Right atrium auricular region (tissue), 2 donors: ENCODE measurements at regions not wholly inside any gene's neighbourhood (a gene's known extent, or its start where the extent isn't known, plus 50 kb on each side); places are given as distances from the start of the nearest gene placed in this dataset.

Source experiments
- DNase-seq: peaks from one replicate; pipeline ENCODE4 v3.0.0-alpha.2; 2019; ENCODE audit warnings: low spot score
- H3K27ac ChIP-seq, 2 donors: fragments of 200-600 bp; sonication (generic); 1 replicate in 1 of 2; 2 replicates in 1 of 2; pipeline ENCODE4 v1.5.1; 2016 to 2019
- H3K27me3 ChIP-seq, 2 donors: fragments of 200-600 bp; sonication (generic); one replicate each; pipeline versions ENCODE4 v1.5.1 to v1.6.0; 2017 to 2019
- H3K36me3 ChIP-seq: fragments of 200-600 bp; sonication (generic); one replicate; pipeline ENCODE4 v1.5.1; 2016
- H3K4me1 ChIP-seq, 2 donors: fragments of 200-600 bp; sonication (generic); one replicate each; pipeline versions ENCODE4 v1.5.1 to v1.6.0; 2017 to 2019
- H3K4me3 ChIP-seq, 2 donors: fragments of 200-600 bp; sonication (generic); 1 replicate in 1 of 2; 2 replicates in 1 of 2; pipeline ENCODE4 v1.5.1; 2017 to 2019; ENCODE audit warnings: mild to moderate bottlenecking in 1 of 2, moderate library complexity in 1 of 2
- H3K9me3 ChIP-seq, 2 donors: fragments of 200-600 bp; sonication (generic); one replicate each; pipeline ENCODE4 v1.5.1; 2019
- CTCF ChIP-seq, 2 donors: fragments of 200-600 bp; sonication (generic); IDR thresholded peaks; one replicate each; pipeline ENCODE4 v1.5.1; 2019; ENCODE audit warnings: antibody characterized with exemption in 2 of 2

- H3K4me3 ChIP-seq, result no peak overlapping the region
- H3K27ac ChIP-seq, result no peak overlapping the region
- no peaks in the 10 kb centered on the region for H3K4me1 ChIP-seq
- H3K9me3 ChIP-seq, result no peaks in the 10 kb centered on the region
- no peak for TF ChIP-seq CTCF (IDR thresholded peaks at IDR 0.05)
- H3K36me3 ChIP-seq, result no peaks in the 10 kb centered on the region
- DNase-seq, result no peak
- H3K27me3 ChIP-seq, result no peaks in the 10 kb centered on the region
These were observed 291.1 kb upstream of the TBX3 start for GRCh38 chr12:114974826-114975639.

- H3K4me3 ChIP-seq, result no peak overlapping the region
- no peak for DNase-seq
- no peaks in the 10 kb centered on the region for H3K9me3 ChIP-seq
- TF ChIP-seq CTCF (IDR thresholded peaks at IDR 0.05), result no peak
- no peaks in the 10 kb centered on the region for H3K4me1 ChIP-seq
- H3K27ac ChIP-seq, result no peak overlapping the region
- H3K27me3 ChIP-seq, result no peaks in the 10 kb centered on the region
- no peaks in the 10 kb centered on the region for H3K36me3 ChIP-seq
These were observed 290.4 kb upstream of the TBX3 start for GRCh38 chr12:114974333-114974732.

- TF ChIP-seq CTCF (IDR thresholded peaks at IDR 0.05), result no peak
- Histone ChIP-seq H3K36me3 (no peaks in the 10 kb centered on the region), H3K4me3 (no peak overlapping the region), H3K27ac (no peak overlapping the region), H3K9me3 (no peaks in the 10 kb centered on the region), H3K27me3 (no peaks in the 10 kb centered on the region), H3K4me1 (no peaks in the 10 kb centered on the region)
- DNase-seq, result no peak
These were observed 284.8 kb upstream of the TBX3 start for GRCh38 chr12:114968727-114969126.

GRCh38 chr12:114967151-114967550 is 283.2 kb upstream of the TBX3 start:
- DNase-seq, result no peak
- no peak for TF ChIP-seq CTCF (IDR thresholded peaks at IDR 0.05)

GRCh38 chr12:114964841-114965240 is 280.9 kb upstream of the TBX3 start:
- Histone ChIP-seq H3K27ac (no peak overlapping the region), H3K36me3 (no peaks in the 10 kb centered on the region), H3K4me1 (no peaks in the 10 kb centered on the region), H3K4me3 (no peak overlapping the region), H3K9me3 (no peaks in the 10 kb centered on the region), H3K27me3 (no peaks in the 10 kb centered on the region)
- no peak for TF ChIP-seq CTCF (IDR thresholded peaks at IDR 0.05)
- no peak for DNase-seq

More at GRCh38 chr12:114967151-114967550, 283.2 kb upstream of the TBX3 start:
- Histone ChIP-seq H3K27me3 (no peaks in the 10 kb centered on the region), H3K27ac (no peak overlapping the region), H3K4me3 (no peak overlapping the region), H3K9me3 (no peaks in the 10 kb centered on the region), H3K36me3 (no peaks in the 10 kb centered on the region), H3K4me1 (no peaks in the 10 kb centered on the region)

GRCh38 chr12:114963846-114964245 is 279.9 kb upstream of the TBX3 start:
- Histone ChIP-seq H3K36me3 (no peaks in the 10 kb centered on the region), H3K27me3 (no peaks in the 10 kb centered on the region), H3K27ac (no peak overlapping the region), H3K4me1 (no peaks in the 10 kb centered on the region), H3K9me3 (no peaks in the 10 kb centered on the region), H3K4me3 (no peak overlapping the region)
- no peak for DNase-seq
- no peak for TF ChIP-seq CTCF (IDR thresholded peaks at IDR 0.05)
